HG02870 (cell line): ENCODE measurements at regions not wholly inside any gene's neighbourhood (a gene's known extent, or its start where the extent isn't known, plus 50 kb on each side); places are given as distances from the start of the nearest gene placed in this dataset.

Experiments used
- ATAC-seq: cut with Tn5 transposase; IDR thresholded peaks from one replicate; pipeline ENCODE4 v1.9.1; 2021; ENCODE audit warnings: mild to moderate bottlenecking, moderate library complexity; ENCODE audit not compliant: unreplicated experiment

- ATAC-seq = no peak
These were observed 418.7 kb upstream of the KIF2A start for GRCh38 chr5:61887271-61887670.

DNA sequence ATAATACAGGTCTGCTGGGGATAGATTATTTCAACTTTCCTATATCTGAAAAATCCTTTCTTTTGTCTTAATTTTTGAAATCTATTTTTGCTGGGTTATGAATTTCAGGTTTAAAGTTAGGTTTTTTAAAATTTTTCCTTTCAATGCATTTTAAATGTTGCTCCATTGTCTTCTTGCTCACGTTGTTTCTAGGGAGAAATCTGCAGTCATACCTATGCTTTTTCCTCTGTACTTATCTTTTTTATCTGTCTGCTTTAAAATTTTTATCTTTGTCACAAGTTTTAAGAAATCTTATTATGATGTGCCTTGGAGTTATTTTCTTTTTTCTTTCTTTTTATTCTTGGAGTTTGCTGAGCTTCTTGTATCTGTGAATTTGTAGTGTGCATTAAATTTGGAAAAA lies 412.0 kb upstream of the KIF2A start:
- no peak for ATAC-seq

- ATAC-seq = no peak
These were observed 409.2 kb upstream of the KIF2A start for GRCh38 chr5:61896811-61897210.

- ATAC-seq = no peak
These were observed 408.8 kb upstream of the KIF2A start for GRCh38 chr5:61897251-61897650.

- ATAC-seq = no peak
These were observed 404.0 kb upstream of the KIF2A start for GRCh38 chr5:61901997-61902396.

DNA sequence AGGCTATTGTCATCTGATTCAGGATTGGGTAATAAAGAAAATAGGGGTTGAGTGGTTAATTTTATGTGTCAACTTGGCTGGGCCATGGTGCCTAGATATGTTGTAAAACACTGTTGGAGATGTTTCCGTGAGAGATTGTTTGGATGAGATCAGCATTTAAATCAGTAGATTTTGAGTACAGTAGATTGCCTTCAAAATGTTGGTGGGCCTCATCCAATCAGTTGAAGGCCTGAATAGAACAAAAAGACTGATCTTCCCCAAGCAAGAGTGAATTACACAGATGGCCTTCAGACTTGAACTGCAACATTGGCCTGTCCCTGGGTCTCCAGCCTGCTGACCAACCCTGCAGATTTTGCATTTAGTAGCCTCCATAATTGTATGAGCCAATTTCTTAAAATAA lies 401.3 kb upstream of the KIF2A start:
- ATAC-seq = no peak

DNA sequence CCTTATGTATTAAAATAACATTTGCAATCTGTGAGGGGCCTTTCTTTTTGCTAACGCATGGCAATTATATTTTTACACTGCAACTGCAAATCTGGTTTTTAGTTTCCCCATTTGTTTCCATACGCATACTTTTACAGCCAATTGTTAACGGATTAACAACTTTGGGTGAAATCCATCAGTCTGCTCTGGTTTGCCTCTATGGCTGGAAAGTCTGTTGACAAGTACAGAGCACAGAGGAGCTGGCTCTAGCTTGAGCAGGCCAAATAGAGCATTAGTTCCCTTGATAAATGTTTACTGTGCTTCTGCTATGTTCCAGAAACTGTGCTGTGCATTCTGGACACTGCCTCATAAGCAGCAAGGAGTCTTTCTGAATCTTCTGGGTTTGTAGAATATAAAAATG lies 400.4 kb upstream of the KIF2A start:
- ATAC-seq = no peak

DNA sequence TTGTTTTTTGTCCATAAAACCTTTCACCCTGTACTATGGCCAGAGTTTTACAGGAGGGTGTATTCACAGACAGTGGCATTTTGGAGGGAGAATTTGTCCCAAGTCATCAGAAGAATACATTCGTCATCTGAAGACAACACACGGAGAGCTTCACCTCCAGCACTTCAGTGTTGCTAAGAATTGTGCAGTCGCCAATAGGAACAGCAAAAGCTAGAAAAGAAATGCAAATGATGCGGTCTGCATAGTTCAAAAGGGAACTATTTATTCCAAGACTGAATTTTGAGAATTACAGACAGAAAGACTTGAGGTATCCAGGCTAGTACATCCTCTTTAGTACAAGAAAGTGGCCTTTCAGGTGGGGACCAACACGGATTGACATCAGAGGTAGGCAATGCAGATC lies 399.2 kb upstream of the KIF2A start:
- peak; percentile 83 for ATAC-seq

GRCh38 chr5:61907995-61908394 lies 398.0 kb upstream of the KIF2A start:
- no peak for ATAC-seq

DNA sequence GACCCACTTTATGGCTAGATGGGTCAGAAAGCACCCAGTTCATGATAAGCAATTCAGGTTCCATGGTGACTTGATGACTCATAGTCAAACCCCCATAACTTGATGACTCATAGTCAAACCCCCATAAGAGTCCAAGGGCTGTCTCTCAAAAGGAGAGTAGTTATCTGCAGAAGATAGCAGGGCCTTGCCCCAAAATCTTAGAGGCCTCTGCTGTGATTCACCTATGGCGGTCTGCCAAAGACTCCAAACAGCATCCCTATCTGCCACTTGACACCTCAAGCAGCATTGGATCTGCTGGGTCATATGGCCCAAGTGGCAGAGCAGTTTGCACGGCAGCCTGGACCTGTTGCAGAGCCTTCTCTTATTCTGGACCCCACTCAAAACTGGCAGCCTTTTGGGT lies 395.2 kb upstream of the KIF2A start:
- ATAC-seq = no peak

DNA sequence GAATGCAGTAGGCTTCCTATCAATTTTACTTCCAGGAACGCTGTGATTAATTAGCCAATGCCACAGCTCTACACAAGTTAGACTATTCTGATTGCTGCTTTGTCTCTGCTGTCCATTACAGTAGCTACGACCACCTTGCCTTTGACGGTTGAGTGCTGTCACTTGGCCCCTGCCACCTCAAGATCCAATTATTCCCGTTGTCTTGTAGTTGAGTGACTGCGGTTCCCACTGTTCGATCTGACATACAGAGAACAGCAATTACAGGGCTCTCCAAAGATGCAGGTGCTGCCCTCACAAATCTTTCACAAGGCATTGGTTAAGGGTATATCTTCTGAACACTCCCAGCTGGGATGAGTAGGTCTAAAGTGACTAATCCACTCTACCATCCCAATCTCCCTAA lies 393.4 kb upstream of the KIF2A start:
- no peak for ATAC-seq

- no peak for ATAC-seq
These were observed 390.4 kb upstream of the KIF2A start for GRCh38 chr5:61915646-61916045.

DNA sequence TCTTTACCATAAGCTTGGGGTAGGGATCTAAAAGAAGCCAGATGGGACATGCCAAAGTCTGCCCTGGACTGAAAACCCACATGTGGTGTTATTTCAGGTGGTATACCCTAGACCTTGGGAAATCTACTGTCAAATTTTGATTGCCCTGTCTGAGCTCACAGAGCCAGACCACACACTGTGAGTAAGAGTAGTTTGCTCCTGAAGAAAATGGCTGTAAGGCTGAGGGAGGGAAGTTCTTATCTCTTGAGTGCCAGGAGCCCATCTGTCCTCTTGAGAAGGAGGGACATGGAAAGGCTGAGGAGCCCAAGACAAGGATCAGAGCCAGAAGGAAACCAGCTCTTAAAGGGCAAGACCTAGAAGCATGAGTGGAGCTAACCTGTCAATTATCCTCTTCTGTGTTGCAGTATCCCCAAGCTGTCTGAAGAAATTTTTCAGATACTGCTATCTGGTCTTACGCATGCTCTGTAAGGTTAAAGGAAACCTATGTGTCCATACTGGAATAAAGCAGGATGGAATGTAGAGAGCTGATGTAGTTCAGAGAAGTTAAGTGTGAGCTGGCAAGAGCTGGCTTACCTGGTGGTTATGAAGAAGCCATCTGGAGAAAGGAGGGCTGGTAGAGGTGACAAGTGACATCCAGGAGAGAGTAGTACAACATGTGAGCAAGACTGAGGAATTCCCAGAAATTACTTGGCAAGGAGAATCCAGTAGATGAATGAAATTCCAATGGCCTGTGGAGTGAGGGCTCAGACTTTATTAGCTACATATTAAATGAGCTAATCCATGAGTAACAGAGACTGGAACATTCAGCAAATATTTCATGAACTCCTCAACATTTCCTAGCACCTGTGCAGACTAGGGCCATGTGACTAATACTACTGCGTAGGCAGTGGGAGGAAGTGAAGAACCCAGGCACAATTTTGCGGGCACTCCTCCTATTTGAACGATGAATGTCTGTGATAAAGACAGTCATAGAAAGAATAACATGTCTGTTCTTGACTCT lies 389.1 kb upstream of the KIF2A start:
- peak; percentile 54 for ATAC-seq

GRCh38 chr5:61918611-61919010 lies 387.4 kb upstream of the KIF2A start:
- no peak for ATAC-seq

GRCh38 chr5:61919920-61920319 lies 386.1 kb upstream of the KIF2A start:
- no peak for ATAC-seq

DNA sequence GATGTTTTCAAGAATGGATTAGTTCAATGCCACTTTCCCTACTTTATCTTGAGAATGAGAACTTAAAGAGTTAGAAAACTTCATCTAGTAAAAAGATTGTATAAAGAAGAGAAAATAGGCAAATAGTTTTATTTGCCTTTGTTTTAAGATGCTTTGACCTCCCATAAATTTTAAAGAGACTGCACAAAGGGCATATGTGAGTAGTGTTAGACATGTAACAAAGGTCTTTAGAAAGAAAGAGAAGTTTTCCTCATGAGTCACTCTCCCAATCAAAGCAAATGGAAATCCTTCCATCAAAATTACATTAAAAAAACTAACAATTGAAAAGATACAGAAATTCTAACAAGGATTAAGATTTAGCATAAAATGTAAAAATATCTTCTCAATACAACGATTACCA lies 381.8 kb upstream of the KIF2A start:
- no peak for ATAC-seq

- ATAC-seq = no peak
These were observed 379.1 kb upstream of the KIF2A start for GRCh38 chr5:61926911-61927310.

- ATAC-seq = no peak
These were observed 374.8 kb upstream of the KIF2A start for GRCh38 chr5:61931236-61931635.

DNA sequence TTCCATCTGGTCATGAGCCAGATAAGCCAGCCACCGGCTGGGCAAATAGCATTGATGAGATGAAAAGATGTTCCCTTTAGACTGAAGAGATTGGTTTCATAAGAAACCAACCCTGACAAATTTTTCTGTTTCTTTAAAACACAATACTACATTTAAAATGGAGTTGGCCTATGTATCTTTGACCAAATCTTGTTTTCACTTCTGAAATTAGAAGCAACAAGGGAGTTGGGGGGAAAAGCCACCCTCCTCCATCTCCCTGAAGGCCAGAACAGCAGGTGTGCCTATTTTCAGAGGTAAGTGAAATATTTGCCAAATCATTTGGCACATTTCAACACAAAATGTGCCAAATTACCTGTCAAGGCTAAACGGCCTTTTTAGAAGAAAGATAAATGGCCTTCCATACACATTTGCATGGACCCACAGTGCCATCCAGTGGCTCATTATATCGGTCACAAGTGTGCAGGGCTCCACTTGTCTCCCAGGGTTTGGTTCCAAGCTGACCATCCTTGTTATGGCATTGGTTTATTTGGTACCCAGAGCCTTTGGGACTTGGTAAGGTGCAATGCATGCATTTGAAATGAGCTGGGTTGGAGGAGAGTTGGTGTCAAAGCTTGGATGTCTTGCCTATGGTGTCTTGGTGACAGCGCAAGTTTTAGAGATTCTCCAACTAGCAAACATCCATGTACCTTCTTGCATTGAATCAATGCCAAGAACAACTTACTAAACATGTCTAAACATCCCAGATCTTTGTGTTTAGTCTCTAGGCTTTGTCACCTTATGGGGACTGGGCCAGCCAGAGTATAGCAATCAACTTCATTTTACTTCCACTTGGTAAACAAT lies 372.0 kb upstream of the KIF2A start:
- no peak for ATAC-seq

GRCh38 chr5:61941637-61942036 lies 364.4 kb upstream of the KIF2A start:
- ATAC-seq = no peak

- no peak for ATAC-seq
These were observed 363.4 kb upstream of the KIF2A start for GRCh38 chr5:61942462-61943049.
